Activated CD8-positive, alpha-beta memory T cell treated with anti-CD3 and anti-CD28 coated beads, Interleukin-2, amount 50 U/mL, for 24 hours (primary cell): ENCODE measurements at regions not wholly inside any gene's neighbourhood (a gene's known extent, or its start where the extent isn't known, plus 50 kb on each side); places are given as distances from the start of the nearest gene placed in this dataset.
"Not testable (repeated sequence)": the region's sequence is repeated elsewhere in the genome, so short reads cannot be mapped to it uniquely, and the experiment has no call there.

Experiments
- DNase-seq: peaks from one replicate; pipeline ENCODE4 v3.0.0-alpha.2; 2020; ENCODE audit errors: extremely low read depth

- not testable (repeated sequence) for DNase-seq
Measured at GRCh38 chr2:111445191-111445929, 324.6 kb downstream of the BCL2L11 start.

- DNase-seq = not testable (repeated sequence)
Measured at GRCh38 chr2:111445941-111446340, 325.2 kb downstream of the BCL2L11 start.

GRCh38 chr2:111447482-111447881 is 326.8 kb downstream of the BCL2L11 start:
- DNase-seq = not testable (repeated sequence)

GRCh38 chr2:111448796-111449195 is 328.1 kb downstream of the BCL2L11 start:
- not testable (repeated sequence) for DNase-seq

GRCh38 chr2:111450526-111450925 is 329.8 kb downstream of the BCL2L11 start:
- DNase-seq = not testable (repeated sequence)

GRCh38 chr2:111451692-111452199 is 331.0 kb downstream of the BCL2L11 start:
- DNase-seq = not testable (repeated sequence)

- not testable (repeated sequence) for DNase-seq
Measured at GRCh38 chr2:111452208-111452607, 331.5 kb downstream of the BCL2L11 start.

GRCh38 chr2:111453308-111453707 is 332.6 kb downstream of the BCL2L11 start:
- not testable (repeated sequence) for DNase-seq

- DNase-seq = not testable (repeated sequence)
Measured at GRCh38 chr2:111453816-111454215, 333.1 kb downstream of the BCL2L11 start.

GRCh38 chr2:111454404-111454803 is 333.7 kb downstream of the BCL2L11 start:
- DNase-seq = not testable (repeated sequence)

GRCh38 chr2:111455016-111456015 is 334.6 kb downstream of the BCL2L11 start:
- DNase-seq = not testable (repeated sequence)

- DNase-seq = not testable (repeated sequence)
Measured at GRCh38 chr2:111457191-111457590, 336.5 kb downstream of the BCL2L11 start.

- DNase-seq = not testable (repeated sequence)
Measured at GRCh38 chr2:111460901-111461300, 340.2 kb downstream of the BCL2L11 start.

GRCh38 chr2:111461831-111462230 is 341.1 kb downstream of the BCL2L11 start:
- not testable (repeated sequence) for DNase-seq

- DNase-seq = not testable (repeated sequence)
Measured at GRCh38 chr2:111462572-111462971, 341.9 kb downstream of the BCL2L11 start.

- DNase-seq = not testable (repeated sequence)
Measured at GRCh38 chr2:111463238-111463848, 342.6 kb downstream of the BCL2L11 start.

- not testable (repeated sequence) for DNase-seq
Measured at GRCh38 chr2:111463956-111464355, 343.2 kb downstream of the BCL2L11 start.

- not testable (repeated sequence) for DNase-seq
Measured at GRCh38 chr2:111464367-111464766, 343.7 kb downstream of the BCL2L11 start.

GRCh38 chr2:111465521-111465920 is 344.8 kb downstream of the BCL2L11 start:
- not testable (repeated sequence) for DNase-seq

GRCh38 chr2:111466744-111467143 is 346.0 kb downstream of the BCL2L11 start:
- not testable (repeated sequence) for DNase-seq

- DNase-seq = not testable (repeated sequence)
Measured at GRCh38 chr2:111470924-111471323, 350.2 kb downstream of the BCL2L11 start.
